ENCODE measurements at regions not wholly inside any gene's neighbourhood (a gene's known extent, or its start where the extent isn't known, plus 50 kb on each side); places are given as distances from the start of the nearest gene placed in this dataset.

DNA sequence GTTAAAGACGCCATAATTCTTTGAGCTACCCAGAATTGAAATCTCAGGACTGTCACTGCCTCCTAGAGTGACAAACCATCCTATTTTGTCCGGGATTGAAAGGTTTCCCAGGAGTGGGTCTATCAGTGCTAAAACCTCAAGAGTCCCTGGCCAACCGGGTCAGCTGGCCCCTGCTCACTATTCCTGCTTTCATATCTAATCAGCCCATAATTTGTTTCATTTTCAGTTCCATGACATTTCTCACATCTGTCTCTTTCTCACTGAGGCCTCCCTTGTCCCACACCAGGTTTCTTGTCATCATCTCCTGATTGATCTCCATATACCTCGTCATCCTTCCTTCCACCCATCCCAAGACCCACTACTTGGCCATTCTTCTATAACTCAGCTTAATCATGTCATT is 98.2 kb downstream of the SLC35B3 start:
- intact Hi-C loops (cut with DNase I; ENCODE audit: low total_unique reads): no loop called here
- Histone ChIP-seq H3K27ac (no peak overlapping the region), H3K36me3 (no peaks in the 10 kb centered on the region), H3K4me1 (no peaks in the 10 kb centered on the region), H3K4me3 (no peak overlapping the region), H3K27me3 (no peaks in the 10 kb centered on the region), H3K9me3 (no peaks in the 10 kb centered on the region)
- DNase-seq: no peak
- no peak for TF ChIP-seq POLR2A (IDR thresholded peaks at IDR 0.05)
- TF ChIP-seq, protein P1, sequence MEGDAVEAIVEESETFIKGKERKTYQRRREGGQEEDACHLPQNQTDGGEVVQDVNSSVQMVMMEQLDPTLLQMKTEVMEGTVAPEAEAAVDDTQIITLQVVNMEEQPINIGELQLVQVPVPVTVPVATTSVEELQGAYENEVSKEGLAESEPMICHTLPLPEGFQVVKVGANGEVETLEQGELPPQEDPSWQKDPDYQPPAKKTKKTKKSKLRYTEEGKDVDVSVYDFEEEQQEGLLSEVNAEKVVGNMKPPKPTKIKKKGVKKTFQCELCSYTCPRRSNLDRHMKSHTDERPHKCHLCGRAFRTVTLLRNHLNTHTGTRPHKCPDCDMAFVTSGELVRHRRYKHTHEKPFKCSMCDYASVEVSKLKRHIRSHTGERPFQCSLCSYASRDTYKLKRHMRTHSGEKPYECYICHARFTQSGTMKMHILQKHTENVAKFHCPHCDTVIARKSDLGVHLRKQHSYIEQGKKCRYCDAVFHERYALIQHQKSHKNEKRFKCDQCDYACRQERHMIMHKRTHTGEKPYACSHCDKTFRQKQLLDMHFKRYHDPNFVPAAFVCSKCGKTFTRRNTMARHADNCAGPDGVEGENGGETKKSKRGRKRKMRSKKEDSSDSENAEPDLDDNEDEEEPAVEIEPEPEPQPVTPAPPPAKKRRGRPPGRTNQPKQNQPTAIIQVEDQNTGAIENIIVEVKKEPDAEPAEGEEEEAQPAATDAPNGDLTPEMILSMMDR (IDR thresholded peaks at IDR 0.05): no peak

DNA sequence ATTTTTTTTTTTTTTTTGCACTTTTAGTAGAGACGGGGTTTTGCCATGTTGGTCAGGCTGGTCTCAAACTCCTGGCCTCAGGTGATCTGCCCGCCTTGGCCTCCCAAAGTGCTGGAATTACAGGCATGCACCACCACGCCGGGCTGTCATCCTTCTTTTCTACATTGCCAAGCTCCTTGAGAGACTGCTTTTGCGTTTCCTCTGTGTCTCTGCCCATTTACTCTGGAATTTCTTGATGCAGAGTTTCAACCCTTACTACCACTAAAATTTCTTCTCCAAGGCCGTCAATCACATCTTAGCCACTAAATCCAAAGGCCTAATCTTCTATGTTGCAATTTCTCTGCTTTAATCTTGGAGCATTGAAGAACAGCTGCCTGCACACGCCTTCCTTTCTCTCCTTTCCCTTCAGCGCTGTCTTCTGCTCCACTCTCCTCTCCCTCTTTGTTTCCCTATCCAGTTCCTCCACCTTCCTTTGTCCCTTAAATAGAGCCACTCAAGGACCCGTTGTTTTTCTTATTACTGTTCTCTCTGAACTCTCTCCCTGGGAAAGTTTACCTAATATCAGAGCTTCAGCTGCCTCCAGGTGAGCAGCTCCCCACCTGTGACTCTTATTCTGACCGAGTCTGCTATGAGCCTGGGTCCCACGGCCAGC is 98.8 kb downstream of the SLC35B3 start:
- no peak for DNase-seq
- TF ChIP-seq, protein P1 (IDR thresholded peaks at IDR 0.05): no peak
- no peak for TF ChIP-seq POLR2A (IDR thresholded peaks at IDR 0.05)
- H3K9me3 ChIP-seq: no peaks in the 10 kb centered on the region
- no peaks in the 10 kb centered on the region for H3K4me1 ChIP-seq
- intact Hi-C loops (cut with DNase I; ENCODE audit: low total_unique reads): no loop called here
- H3K27me3 ChIP-seq: no peaks in the 10 kb centered on the region
- H3K27ac ChIP-seq: no peak overlapping the region
- no peaks in the 10 kb centered on the region for H3K36me3 ChIP-seq
- H3K4me3 ChIP-seq: no peak overlapping the region

DNA sequence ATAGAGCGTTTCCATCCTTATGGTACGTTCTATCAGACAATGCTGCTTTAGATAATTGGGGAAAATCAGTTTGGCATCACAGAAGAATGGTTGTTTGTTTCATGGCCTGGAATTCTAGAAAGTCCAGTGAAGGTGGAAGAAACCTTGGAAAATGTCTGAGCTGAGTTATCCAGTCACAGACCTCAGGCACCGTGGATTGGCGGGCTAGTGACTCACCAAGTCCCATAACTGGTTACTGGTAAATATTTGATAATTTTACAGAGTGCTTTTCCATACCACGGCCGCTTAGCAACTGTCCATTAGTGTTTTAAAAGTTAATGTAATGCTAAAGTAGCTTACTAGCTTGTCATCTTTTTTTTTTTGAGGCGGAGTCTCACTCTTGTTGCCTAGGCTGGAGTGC is 99.4 kb downstream of the SLC35B3 start:
- no peaks in the 10 kb centered on the region for H3K27me3 ChIP-seq
- intact Hi-C loops (cut with DNase I; ENCODE audit: low total_unique reads): no loop called here
- TF ChIP-seq, protein P1 (IDR thresholded peaks at IDR 0.05): no peak
- no peak for TF ChIP-seq POLR2A (IDR thresholded peaks at IDR 0.05)
- no peaks in the 10 kb centered on the region for H3K36me3 ChIP-seq
- H3K4me3 ChIP-seq: no peak overlapping the region
- no peak overlapping the region for H3K27ac ChIP-seq
- H3K9me3 ChIP-seq: no peaks in the 10 kb centered on the region
- DNase-seq: no peak
- H3K4me1 ChIP-seq: no peaks in the 10 kb centered on the region

DNA sequence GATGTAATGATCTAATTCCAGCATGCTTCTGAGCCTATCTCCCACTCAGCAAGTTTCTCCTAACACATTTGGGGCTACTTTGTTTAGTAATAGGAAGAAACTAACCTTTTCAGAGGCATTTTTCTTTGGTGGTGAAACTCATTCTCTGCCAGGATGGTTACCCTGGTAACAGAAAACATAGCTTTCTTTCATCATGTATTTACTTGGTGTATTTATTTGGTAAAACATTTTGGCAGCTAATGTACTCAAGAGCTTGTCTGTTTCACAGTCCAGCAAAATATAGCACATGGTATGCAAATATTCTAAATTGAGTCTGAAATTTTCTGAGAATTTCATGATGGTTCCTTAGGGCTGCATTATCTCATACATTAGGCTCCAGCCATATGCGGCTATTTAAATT is 100.0 kb downstream of the SLC35B3 start:
- Histone ChIP-seq H3K4me1 (no peaks in the 10 kb centered on the region), H3K27me3 (no peaks in the 10 kb centered on the region), H3K9me3 (no peaks in the 10 kb centered on the region), H3K27ac (no peak overlapping the region), H3K36me3 (no peaks in the 10 kb centered on the region), H3K4me3 (no peak overlapping the region)
- intact Hi-C loops (cut with DNase I; ENCODE audit: low total_unique reads): no loop called here
- TF ChIP-seq, protein P1 (IDR thresholded peaks at IDR 0.05): no peak
- no peak for TF ChIP-seq POLR2A (IDR thresholded peaks at IDR 0.05)
- no peak for DNase-seq

DNA sequence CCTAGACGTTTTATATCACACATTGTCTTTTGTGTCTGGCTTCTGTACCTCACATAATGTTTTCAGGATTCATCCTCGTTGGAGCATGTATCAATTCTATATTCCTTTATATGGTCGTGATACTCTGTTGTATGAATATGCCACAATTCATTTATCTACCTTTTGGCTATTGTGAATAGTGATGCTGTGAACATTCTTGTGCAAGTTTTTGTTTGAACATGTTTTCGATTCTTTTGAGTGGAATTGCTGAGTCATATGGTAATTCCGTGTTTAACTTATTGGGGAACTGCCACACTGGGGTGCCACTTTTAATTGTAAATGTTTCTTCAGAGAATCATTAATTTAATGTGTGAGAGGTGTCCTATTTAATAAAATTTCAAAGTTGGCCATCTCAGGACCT is 101.2 kb downstream of the SLC35B3 start:
- no peaks in the 10 kb centered on the region for H3K4me1 ChIP-seq
- TF ChIP-seq, protein P1 (IDR thresholded peaks at IDR 0.05): no peak
- no peak for TF ChIP-seq POLR2A (IDR thresholded peaks at IDR 0.05)
- no peaks in the 10 kb centered on the region for H3K9me3 ChIP-seq
- no peaks in the 10 kb centered on the region for H3K27me3 ChIP-seq
- no peak overlapping the region for H3K4me3 ChIP-seq
- no peak overlapping the region for H3K27ac ChIP-seq
- intact Hi-C loops (cut with DNase I; ENCODE audit: low total_unique reads): no loop called here
- no peaks in the 10 kb centered on the region for H3K36me3 ChIP-seq
- DNase-seq: no peak

All from uterus (tissue), 3 donors.